ENCODE measurements at regions not wholly inside any gene's neighbourhood (a gene's known extent, or its start where the extent isn't known, plus 50 kb on each side); places are given as distances from the start of the nearest gene placed in this dataset.

DNA sequence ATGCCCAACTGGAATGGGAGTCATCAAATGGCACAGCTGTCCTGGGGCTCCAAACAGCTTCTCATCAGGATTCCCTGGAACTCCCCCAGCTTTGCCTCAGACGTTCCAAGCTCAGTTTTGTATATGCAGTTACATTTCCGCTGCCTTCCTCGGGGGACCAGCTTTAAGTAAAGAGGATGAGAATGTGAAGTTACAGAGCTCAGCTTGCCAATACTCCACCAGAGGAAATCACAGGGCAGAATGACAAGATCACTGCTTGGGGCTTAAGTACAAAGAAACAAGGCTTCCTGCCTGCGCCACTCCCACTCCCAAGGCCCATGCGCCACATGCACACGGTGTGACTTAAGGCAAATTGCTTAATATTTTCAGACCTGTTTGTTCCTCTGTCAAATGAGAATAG is 272.4 kb upstream of the CDH11 start:
- Histone ChIP-seq H3K79me2 (ENCODE audit: insufficient read depth, low read depth, low read length) (no peaks in the 10 kb centered on the region), H3K4me3 (ENCODE audit: low read depth, low read length, poor library complexity, severe bottlenecking) (no peak overlapping the region), H3K9me2 (ENCODE audit: insufficient read depth, low read length) (no peaks in the 10 kb centered on the region), H3K36me3 (ENCODE audit: insufficient read depth, low read length) (no peaks in the 10 kb centered on the region), H3K9me3 (ENCODE audit: low read length) (no peaks in the 10 kb centered on the region), H4K20me1 (ENCODE audit: insufficient read depth, low read length) (no peaks in the 10 kb centered on the region), H3K27ac (ENCODE audit: low read depth, low read length, poor library complexity, severe bottlenecking) (no peak overlapping the region), H2AFZ (ENCODE audit: low read length) (no peak overlapping the region), H3K4me2 (ENCODE audit: low read length) (no peak overlapping the region), H3K4me1 (ENCODE audit: insufficient read depth, low read length, poor library complexity, severe bottlenecking) (no peaks in the 10 kb centered on the region)
- ChIA-PET POLR2A (no interaction called here), CTCF (ENCODE audit: unreplicated experiment) (no interaction called here)
- DNase-seq (ENCODE audit: low spot score) = no peak
- no TSS peak for BruUV-seq (replicated peaks)
- TF ChIP-seq EZH2phosphoT487 (IDR thresholded peaks at IDR 0.05; ENCODE audit: borderline replicate concordance, low read depth, low read length) = no peak
- TF ChIP-seq, protein P1, sequence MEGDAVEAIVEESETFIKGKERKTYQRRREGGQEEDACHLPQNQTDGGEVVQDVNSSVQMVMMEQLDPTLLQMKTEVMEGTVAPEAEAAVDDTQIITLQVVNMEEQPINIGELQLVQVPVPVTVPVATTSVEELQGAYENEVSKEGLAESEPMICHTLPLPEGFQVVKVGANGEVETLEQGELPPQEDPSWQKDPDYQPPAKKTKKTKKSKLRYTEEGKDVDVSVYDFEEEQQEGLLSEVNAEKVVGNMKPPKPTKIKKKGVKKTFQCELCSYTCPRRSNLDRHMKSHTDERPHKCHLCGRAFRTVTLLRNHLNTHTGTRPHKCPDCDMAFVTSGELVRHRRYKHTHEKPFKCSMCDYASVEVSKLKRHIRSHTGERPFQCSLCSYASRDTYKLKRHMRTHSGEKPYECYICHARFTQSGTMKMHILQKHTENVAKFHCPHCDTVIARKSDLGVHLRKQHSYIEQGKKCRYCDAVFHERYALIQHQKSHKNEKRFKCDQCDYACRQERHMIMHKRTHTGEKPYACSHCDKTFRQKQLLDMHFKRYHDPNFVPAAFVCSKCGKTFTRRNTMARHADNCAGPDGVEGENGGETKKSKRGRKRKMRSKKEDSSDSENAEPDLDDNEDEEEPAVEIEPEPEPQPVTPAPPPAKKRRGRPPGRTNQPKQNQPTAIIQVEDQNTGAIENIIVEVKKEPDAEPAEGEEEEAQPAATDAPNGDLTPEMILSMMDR (conservative IDR thresholded peaks at IDR 0.05; ENCODE audit: low read length) = no peak
- intact Hi-C loops (cut with micrococcal nuclease; ENCODE audit: unreplicated experiment) = no loop called here

DNA sequence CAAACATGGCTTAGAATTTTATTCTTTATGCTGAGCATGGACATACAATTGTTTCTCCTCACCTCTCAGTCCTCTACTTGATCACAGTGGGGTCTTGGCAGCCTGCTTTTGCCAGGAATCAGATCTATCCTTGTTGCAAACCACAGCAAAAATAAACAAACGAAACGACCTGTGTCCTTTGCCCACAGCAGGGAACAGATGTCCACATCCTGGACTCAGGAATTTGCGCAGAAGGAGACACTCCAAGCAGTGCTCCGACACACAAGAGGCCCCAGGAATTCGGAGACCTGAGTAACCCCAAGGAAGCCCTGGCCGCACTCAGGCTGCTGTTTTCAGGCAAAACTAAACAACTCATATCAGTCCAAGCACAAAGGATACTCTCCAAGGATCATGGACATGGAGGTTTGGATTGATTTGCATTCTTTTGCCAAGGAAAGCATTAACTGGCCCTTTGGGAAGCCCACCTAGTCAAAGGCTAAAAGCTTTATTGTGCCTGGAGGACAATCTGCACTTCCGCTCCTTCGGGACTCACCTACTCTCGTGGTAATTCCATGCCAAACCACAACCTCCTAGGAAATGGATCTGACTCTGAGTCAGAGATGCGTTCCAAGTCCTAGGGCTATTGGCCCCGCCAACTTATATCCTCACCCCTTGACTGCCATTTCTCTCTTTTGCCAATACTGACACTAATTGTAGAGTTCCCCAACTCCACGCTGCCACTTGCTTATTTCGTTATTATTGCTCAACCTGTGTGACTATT is 271.1 kb upstream of the CDH11 start:
- Histone ChIP-seq H3K36me3 (ENCODE audit: insufficient read depth, low read length) (no peaks in the 10 kb centered on the region), H3K9me3 (ENCODE audit: low read length) (no peaks in the 10 kb centered on the region), H3K4me3 (ENCODE audit: low read depth, low read length, poor library complexity, severe bottlenecking) (no peak overlapping the region), H3K9me2 (ENCODE audit: insufficient read depth, low read length) (no peaks in the 10 kb centered on the region), H4K20me1 (ENCODE audit: insufficient read depth, low read length) (no peaks in the 10 kb centered on the region), H2AFZ (ENCODE audit: low read length) (no peak overlapping the region), H3K4me2 (ENCODE audit: low read length) (no peak overlapping the region), H3K79me2 (ENCODE audit: insufficient read depth, low read depth, low read length) (no peaks in the 10 kb centered on the region), H3K4me1 (ENCODE audit: insufficient read depth, low read length, poor library complexity, severe bottlenecking) (no peaks in the 10 kb centered on the region), H3K27ac (ENCODE audit: low read depth, low read length, poor library complexity, severe bottlenecking) (no peak overlapping the region)
- no peak for DNase-seq (ENCODE audit: low spot score)
- BruUV-seq (replicated peaks) = no TSS peak
- TF ChIP-seq, protein P1 (conservative IDR thresholded peaks at IDR 0.05; ENCODE audit: low read length) = no peak
- no peak for TF ChIP-seq EZH2phosphoT487 (IDR thresholded peaks at IDR 0.05; ENCODE audit: borderline replicate concordance, low read depth, low read length)
- intact Hi-C loops (cut with micrococcal nuclease; ENCODE audit: unreplicated experiment) = no loop called here
- ChIA-PET POLR2A (no interaction called here), CTCF (ENCODE audit: unreplicated experiment) (no interaction called here)

DNA sequence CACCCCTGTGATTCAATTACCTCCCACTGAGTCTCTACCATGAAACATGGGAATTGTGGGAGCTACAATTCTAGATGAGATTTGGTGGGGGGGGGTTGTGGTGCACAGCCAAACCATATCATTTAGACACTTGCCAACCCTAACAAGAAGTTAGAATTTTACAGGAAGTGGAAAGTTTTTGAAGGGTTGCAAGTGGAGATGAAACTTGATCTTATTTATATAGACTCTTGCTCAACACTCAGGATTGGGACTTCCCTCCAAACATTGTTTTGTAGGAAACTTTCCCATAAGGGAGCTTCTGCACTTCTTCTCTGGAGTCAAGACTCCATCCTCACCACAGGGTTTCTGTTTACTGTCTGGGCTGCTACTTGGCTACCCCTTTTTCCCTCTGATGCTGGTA is 266.7 kb upstream of the CDH11 start:
- ChIA-PET CTCF (ENCODE audit: unreplicated experiment) (no interaction called here), POLR2A (no interaction called here)
- Histone ChIP-seq H3K27ac (ENCODE audit: low read depth, low read length, poor library complexity, severe bottlenecking) (no peak overlapping the region), H4K20me1 (ENCODE audit: insufficient read depth, low read length) (no peaks in the 10 kb centered on the region), H3K9me2 (ENCODE audit: insufficient read depth, low read length) (no peaks in the 10 kb centered on the region), H3K36me3 (ENCODE audit: insufficient read depth, low read length) (no peaks in the 10 kb centered on the region), H3K9me3 (ENCODE audit: low read length) (no peaks in the 10 kb centered on the region), H3K4me2 (ENCODE audit: low read length) (no peak overlapping the region), H3K4me3 (ENCODE audit: low read depth, low read length, poor library complexity, severe bottlenecking) (no peak overlapping the region), H3K79me2 (ENCODE audit: insufficient read depth, low read depth, low read length) (no peaks in the 10 kb centered on the region), H2AFZ (ENCODE audit: low read length) (no peak overlapping the region), H3K4me1 (ENCODE audit: insufficient read depth, low read length, poor library complexity, severe bottlenecking) (no peaks in the 10 kb centered on the region)
- TF ChIP-seq, protein P1 (conservative IDR thresholded peaks at IDR 0.05; ENCODE audit: low read length) = no peak
- no peak for TF ChIP-seq EZH2phosphoT487 (IDR thresholded peaks at IDR 0.05; ENCODE audit: borderline replicate concordance, low read depth, low read length)
- DNase-seq (ENCODE audit: low spot score) = no peak
- BruUV-seq (replicated peaks) = no TSS peak
- intact Hi-C loops (cut with micrococcal nuclease; ENCODE audit: unreplicated experiment) = no loop called here
